ENCODE measurements at regions not wholly inside any gene's neighbourhood (a gene's known extent, or its start where the extent isn't known, plus 50 kb on each side); places are given as distances from the start of the nearest gene placed in this dataset.

GRCh38 chr5:77926337-77926736, 150.2 kb upstream of the TBCA start:
- TF ChIP-seq PATZ1 (CRISPR knock-in tag; IDR thresholded peaks at IDR 0.05; ENCODE audit: borderline replicate concordance) (no peak), ARNTL (CRISPR knock-in tag; IDR thresholded peaks at IDR 0.05; ENCODE audit: borderline replicate concordance, low read depth) (no peak), ESRRG (CRISPR knock-in tag; IDR thresholded peaks at IDR 0.05) (no peak), TSHZ2 (CRISPR knock-in tag; IDR thresholded peaks at IDR 0.05) (no peak), BACH2 (CRISPR knock-in tag; IDR thresholded peaks at IDR 0.05; ENCODE audit: borderline replicate concordance) (no peak), ISL1 (CRISPR knock-in tag; IDR thresholded peaks at IDR 0.05) (no peak), POU6F1 (CRISPR knock-in tag; IDR thresholded peaks at IDR 0.05; ENCODE audit: borderline replicate concordance, low read depth) (no peak)
